ENCODE measurements at regions not wholly inside any gene's neighbourhood (a gene's known extent, or its start where the extent isn't known, plus 50 kb on each side); places are given as distances from the start of the nearest gene placed in this dataset.
A peak's percentile ranks its signal among the peaks of the same experiment; 100 is the strongest.
"Not testable (repeated sequence)": the region's sequence is repeated elsewhere in the genome, so short reads cannot be mapped to it uniquely, and the experiment has no call there.

DNA sequence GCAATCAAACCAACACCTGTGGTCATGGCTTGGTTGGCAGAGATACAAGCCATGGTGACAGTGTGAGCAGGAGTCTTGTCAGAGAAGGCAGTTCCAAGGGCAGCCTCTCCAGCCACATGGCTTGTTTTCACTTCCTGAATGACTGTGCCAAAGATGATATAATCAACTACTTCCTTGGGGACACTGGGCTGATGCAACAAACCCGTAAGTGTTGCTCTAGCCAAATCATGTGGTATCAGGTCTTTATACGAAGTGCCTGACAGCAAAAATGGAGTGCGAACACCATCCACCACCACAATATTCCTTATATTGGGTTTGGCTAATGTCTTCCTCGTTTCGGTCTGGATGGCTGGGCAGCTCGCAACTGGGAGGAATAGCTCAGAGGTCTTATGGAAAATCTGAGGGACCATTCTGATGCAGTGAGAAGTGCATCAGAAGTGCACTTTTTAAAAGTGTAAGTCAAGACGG is 922.0 kb downstream of the NLGN4X start:
- DNase-seq = no peak

- peak in 1 of 51 donors; percentile 0 for DNase-seq
These were observed 923.2 kb downstream of the NLGN4X start for GRCh38 chrX:5305452-5305851.

GRCh38 chrX:5295004-5295403 is 933.7 kb downstream of the NLGN4X start:
- DNase-seq = no peak

- DNase-seq = no peak
These were observed 938.0 kb downstream of the NLGN4X start for GRCh38 chrX:5290635-5291034.

GRCh38 chrX:5289949-5290348 is 938.7 kb downstream of the NLGN4X start:
- DNase-seq = not testable (repeated sequence)

- no peak for DNase-seq
These were observed 949.8 kb downstream of the NLGN4X start for GRCh38 chrX:5278908-5279307.

DNA sequence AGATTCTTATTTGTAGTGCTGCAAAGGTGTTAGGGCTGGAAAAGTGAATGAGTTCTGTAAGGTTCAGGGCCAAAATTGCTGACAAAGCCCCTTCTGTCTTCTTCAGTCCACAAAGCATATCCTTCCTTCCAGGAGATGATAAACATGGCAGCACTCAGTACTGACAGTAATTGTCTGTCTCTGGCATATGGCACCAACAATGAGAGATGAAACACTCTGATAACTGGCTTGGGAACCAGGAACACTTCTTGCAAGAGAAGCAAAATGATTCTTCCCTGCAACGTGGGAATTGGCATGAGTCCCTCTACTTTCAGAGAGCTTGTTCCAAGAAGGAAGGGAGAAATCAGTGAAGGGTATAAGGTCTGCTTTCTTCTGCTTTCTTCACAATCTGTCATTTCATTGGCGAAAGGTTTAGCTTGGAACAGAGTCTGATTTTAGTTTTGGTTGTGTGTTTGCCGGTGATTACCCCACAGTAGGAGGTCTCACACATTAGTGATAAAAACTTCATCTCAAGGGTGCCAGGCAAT is 963.3 kb downstream of the NLGN4X start:
- no peak for DNase-seq

- DNase-seq = no peak
These were observed 978.6 kb downstream of the NLGN4X start for GRCh38 chrX:5250106-5250505.

DNA sequence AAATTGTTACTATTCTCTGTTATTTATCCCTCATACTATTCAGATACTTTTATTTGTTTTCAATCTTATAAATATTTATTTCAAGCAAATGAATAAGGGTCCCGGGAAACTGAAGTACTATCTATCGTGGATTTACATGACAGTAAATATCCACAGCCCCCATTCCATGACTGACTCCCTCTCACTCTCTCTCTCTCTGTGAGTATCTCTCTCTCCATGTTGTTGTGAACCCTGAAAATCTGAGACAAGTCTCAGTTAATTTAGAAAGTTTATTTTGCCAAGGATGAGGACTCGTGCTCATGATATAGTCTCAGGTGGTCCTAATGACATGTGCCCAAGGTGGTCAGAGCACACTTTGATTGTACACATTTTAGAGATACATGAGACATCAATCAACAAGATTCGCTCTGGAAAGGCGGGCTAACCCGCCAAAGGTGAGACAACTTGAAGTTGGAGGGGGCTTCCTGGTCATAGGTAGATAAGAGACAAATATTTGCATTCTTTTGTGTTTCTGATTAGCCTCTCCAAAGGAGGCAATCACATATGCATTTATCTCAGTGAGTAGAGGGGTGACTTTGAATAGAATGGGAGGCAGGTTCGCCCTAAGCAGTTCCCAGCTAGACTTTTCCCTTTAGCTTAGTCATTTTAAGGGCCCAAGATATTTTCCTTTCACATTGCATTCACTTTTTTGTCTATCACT is 986.4 kb downstream of the NLGN4X start:
- no peak for DNase-seq

- DNase-seq = no peak
These were observed 991.9 kb downstream of the NLGN4X start for GRCh38 chrX:5236749-5237148.

- DNase-seq = no peak
These were observed 992.6 kb downstream of the NLGN4X start for GRCh38 chrX:5236096-5236495.

DNA sequence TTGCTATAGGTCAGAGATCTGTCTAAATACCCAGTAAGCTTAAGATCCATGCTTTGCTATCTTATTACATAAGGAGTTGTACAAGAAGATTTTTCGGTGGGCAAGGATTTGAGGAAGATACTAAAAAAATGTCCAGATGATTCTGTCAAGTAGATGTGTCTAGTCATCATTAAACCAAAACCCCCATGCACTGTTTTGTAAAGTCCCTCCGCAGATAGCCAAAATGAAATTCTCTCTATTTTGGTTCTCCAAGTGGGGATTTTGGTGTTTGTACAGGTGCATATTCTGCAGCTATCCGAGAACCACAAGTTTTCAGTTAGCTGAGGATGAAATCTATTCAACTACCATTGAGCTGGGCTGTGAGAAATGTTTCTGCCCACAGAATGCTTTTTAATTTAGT is 994.8 kb downstream of the NLGN4X start:
- DNase-seq = no peak

GRCh38 chrX:5220421-5220820 is 1008.2 kb downstream of the NLGN4X start:
- DNase-seq = no peak

GRCh38 chrX:5194806-5195205 is 1033.9 kb downstream of the NLGN4X start:
- DNase-seq = no peak

DNA sequence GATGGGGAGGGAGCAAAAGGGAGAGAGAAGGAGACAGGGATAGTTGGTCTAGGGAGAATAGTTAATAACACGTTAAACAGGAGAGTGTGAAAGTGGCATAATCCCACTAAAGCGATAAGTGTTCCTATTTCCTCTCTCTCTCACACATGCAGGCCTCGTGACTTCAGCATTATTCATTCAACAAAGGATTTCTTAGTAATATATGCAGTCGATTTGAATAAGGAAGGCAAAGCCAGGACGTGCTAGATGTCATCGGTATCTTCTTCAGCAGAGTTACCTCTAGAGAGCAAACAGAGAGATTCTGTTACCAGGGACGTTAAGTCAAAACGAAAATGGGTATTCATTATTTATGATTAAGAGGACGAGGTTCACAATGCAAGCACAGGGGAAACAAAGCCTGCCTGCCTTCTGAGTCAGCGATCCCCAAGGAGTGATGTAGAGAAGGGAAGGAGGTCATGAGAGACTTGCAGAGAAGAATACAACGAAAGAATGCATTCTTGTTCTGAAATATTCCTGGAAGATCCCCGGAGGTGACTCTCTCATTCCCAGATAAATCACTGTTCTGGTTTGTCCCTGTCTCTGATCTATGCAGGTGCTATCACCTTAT is 1048.4 kb downstream of the NLGN4X start:
- peak in 1 of 51 donors; percentile 14 for DNase-seq

- no peak for DNase-seq
These were observed 1051.9 kb downstream of the NLGN4X start for GRCh38 chrX:5176766-5177165.

- DNase-seq = no peak
These were observed 1065.0 kb downstream of the NLGN4X start for GRCh38 chrX:5163663-5164062.

DNA sequence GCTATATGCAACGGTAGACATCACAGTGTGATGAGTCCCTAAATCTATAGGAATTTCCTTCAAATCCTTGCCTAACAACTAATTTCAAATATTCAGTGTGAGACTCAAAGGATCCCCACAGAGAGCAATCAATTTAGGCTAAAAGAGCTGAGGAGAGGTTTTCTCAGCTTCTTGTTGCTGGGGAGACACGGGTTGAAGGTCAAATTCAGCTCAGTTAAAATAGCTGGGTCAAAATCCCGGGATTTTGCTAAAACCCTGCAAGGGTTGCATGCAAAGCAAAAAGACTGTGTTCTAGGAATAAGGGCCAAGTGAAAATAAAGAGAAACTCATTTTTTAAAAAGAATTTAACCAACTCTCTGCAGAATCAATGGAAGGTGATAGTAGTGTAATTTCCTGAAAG is 1073.4 kb downstream of the NLGN4X start:
- no peak for DNase-seq

DNA sequence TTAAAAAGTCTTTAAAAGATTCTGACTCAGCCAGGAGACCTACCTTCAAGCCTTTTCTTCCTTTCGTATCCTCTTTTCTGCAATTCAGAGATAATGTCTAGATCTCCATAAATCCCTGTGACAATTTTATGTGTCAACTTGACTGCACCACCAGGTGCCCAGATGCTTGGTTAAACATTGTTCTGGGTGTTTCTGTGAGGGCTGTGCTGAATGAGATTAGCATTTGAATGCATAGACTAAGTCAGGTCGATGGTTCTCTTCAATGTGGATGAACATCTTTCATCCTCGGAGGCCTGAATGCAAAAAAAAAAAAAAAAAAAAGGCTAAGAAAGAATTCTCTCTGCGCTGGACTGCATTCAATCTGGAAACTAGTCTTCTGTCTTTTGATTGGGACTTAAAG is 1082.7 kb downstream of the NLGN4X start:
- no peak for DNase-seq

DNA sequence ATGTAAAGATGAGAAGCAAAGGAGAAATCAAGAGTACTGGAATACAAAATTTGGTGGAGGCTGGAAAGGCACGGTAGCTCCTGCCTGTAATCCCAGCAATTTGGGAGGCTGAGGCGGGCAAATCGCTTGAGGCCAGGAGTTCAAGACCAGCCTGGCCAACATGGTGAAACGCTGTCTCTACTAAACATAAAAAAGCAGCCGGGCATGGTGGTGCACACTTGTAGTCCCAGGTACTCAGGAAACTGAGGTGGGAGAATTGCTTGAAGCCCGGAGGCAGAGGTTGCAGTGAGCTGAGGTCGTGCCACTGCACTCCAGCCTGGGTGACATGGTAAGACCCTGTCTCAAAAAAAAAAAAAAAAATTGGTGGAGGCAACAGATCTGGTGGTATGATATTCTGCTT is 1086.0 kb downstream of the NLGN4X start:
- DNase-seq = no peak

- no peak for DNase-seq
These were observed 1106.4 kb downstream of the NLGN4X start for GRCh38 chrX:5122181-5122678.

GRCh38 chrX:5117816-5118215 is 1110.9 kb downstream of the NLGN4X start:
- no peak for DNase-seq

DNA sequence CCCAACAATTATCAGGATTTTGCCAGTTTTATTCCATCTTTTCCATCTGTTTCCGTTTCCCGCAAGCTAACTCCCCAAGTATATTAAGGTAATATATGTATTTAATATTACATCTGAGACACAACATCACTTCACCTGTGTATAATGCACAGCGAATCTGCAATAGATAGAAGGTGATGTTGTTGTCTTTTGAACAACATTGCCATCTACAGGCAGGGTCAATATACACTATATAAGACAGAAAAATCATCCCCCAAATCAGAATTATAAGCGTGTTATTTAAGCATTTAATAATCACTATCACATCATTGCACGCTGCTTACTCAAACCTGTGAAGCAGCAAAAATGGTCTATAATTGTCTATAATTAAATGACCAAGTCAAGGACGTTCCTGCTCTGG is 1115.5 kb downstream of the NLGN4X start:
- DNase-seq = no peak
